Lower leg skin (tissue), 4 donors: ENCODE measurements at regions not wholly inside any gene's neighbourhood (a gene's known extent, or its start where the extent isn't known, plus 50 kb on each side); places are given as distances from the start of the nearest gene placed in this dataset.
A peak's percentile ranks its signal among the peaks of the same experiment; 100 is the strongest.
"Not testable (repeated sequence)": the region's sequence is repeated elsewhere in the genome, so short reads cannot be mapped to it uniquely, and the experiment has no call there.

ENCODE experiments used
- DNase-seq, 2 donors: peaks; one replicate each; pipeline ENCODE4 v3.0.0-alpha.2; 2019; ENCODE audit warnings: low spot score in 2 of 2
- H3K4me3 ChIP-seq: fragments of 200-600 bp; sonication (generic); 2 replicates; pipeline ENCODE4 v1.5.1; 2017; ENCODE audit warnings: mild to moderate bottlenecking, low read depth; ENCODE audit not compliant: poor library complexity, severe bottlenecking
- POLR2A ChIP-seq, 2 donors: fragments of 450-650 bp; IDR thresholded peaks; one replicate each; pipeline ENCODE4 v1.6.1; 2016 to 2017; ENCODE audit warnings: antibody characterized with exemption in 2 of 2, mild to moderate bottlenecking in 1 of 2, moderate library complexity in 1 of 2
- WGBS, 2 donors: methylation state at CpG; one replicate each; pipeline ENCODE4 v1.1.5; 2018; 5-methylcytosine and 5-hydroxymethylcytosine counted together
- intact Hi-C: fragments of 100-400 bp; cut with DNase I; formaldehyde crosslinking; loops from one replicate; pipeline ENCODE4 v1.15.0; 2023; ENCODE audit warnings: low total_unique reads
- TF ChIP-seq, protein P1 (sequence below), 3 donors: fragments of 450-650 bp; IDR thresholded peaks; one replicate each; pipeline ENCODE4 v1.5.1; 2016; ENCODE audit warnings: antibody characterized with exemption in 3 of 3, mild to moderate bottlenecking in 3 of 3, moderate library complexity in 2 of 3

- DNase-seq = no peak
- intact Hi-C loops = no loop called here
- WGBS, 2 donors = 78 to 85% methylated on average over 15 of the region's 15 CpGs
- TF ChIP-seq, protein P1, sequence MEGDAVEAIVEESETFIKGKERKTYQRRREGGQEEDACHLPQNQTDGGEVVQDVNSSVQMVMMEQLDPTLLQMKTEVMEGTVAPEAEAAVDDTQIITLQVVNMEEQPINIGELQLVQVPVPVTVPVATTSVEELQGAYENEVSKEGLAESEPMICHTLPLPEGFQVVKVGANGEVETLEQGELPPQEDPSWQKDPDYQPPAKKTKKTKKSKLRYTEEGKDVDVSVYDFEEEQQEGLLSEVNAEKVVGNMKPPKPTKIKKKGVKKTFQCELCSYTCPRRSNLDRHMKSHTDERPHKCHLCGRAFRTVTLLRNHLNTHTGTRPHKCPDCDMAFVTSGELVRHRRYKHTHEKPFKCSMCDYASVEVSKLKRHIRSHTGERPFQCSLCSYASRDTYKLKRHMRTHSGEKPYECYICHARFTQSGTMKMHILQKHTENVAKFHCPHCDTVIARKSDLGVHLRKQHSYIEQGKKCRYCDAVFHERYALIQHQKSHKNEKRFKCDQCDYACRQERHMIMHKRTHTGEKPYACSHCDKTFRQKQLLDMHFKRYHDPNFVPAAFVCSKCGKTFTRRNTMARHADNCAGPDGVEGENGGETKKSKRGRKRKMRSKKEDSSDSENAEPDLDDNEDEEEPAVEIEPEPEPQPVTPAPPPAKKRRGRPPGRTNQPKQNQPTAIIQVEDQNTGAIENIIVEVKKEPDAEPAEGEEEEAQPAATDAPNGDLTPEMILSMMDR (IDR thresholded peaks at IDR 0.05) = no peak
- TF ChIP-seq POLR2A (IDR thresholded peaks at IDR 0.05) = no peak
- H3K4me3 ChIP-seq = no peak overlapping the region
These were observed 54.7 kb downstream of the PTPRS start for GRCh38 chr19:5285955-5286354.

DNA sequence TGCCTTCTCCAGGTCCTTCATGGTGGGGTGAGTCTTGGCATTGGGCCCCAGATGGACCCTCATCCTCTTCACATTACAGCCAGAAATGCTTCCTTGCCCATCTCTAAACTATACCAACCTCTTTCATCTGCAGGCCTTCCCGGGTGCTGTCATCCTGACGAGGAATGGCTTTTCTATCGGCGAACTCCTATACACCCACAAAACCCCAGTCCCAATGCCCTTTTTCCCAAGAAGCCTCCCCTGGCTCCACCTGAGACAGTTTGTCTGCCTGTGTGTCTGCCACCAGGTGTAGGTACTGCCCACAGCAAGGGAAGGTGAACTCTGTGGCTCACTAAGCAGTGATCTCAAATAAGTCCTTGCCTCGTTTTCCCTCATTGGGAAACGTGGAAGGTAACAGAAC is 55.3 kb downstream of the PTPRS start:
- intact Hi-C loops = no loop called here
- DNase-seq = no peak
- 94 to 98% methylated on average over 6 of the region's 6 CpGs for WGBS, 2 donors
- TF ChIP-seq, protein P1 (IDR thresholded peaks at IDR 0.05) = no peak
- TF ChIP-seq POLR2A (IDR thresholded peaks at IDR 0.05) = no peak
- no peak overlapping the region for H3K4me3 ChIP-seq

- no peak for DNase-seq
- TF ChIP-seq POLR2A (IDR thresholded peaks at IDR 0.05) = no peak
- TF ChIP-seq, protein P1 (IDR thresholded peaks at IDR 0.05) = no peak
- intact Hi-C loops = no loop called here
- 46 to 47% methylated on average over 9 of the region's 9 CpGs for WGBS, 2 donors
- H3K4me3 ChIP-seq = no peak overlapping the region
These were observed 57.7 kb downstream of the PTPRS start for GRCh38 chr19:5282901-5283300.

- intact Hi-C loops = no loop called here
- TF ChIP-seq POLR2A (IDR thresholded peaks at IDR 0.05) = no peak
- TF ChIP-seq, protein P1 (IDR thresholded peaks at IDR 0.05) = no peak
- no peak overlapping the region for H3K4me3 ChIP-seq
- peak; percentile 66 to 91 for DNase-seq
- 51 to 56% methylated on average over 8 of the region's 8 CpGs for WGBS, 2 donors
These were observed 59.0 kb downstream of the PTPRS start for GRCh38 chr19:5281588-5281987.

DNA sequence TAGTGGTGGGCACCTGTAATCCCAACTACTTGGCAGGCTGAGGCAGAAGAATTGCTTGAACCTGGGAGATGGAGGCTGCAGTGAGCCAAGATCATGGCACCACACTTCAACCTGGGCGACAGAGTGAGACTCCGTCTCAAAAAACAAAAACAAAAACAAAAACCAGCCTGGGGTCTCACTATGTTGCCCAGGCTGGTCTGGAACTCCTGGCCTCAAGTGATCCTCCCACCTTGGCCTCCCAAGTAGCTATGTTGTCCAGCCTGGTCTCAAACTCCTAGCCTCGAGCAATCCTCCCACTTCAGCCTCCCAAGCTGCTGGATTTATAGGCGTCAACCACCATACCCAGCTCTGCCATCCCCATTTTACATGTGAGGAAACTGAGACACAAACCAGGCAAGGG is 64.9 kb downstream of the PTPRS start:
- DNase-seq, intact Hi-C loops, H3K4me3 ChIP-seq: not testable (repeated sequence)
- WGBS, 2 donors = 95 to 96% methylated on average over 4 of the region's 4 CpGs

GRCh38 chr19:5273782-5274181 is 66.8 kb downstream of the PTPRS start:
- TF ChIP-seq POLR2A (IDR thresholded peaks at IDR 0.05) = no peak
- TF ChIP-seq, protein P1 (IDR thresholded peaks at IDR 0.05) = no peak
- 71 to 82% methylated on average over 7 of the region's 7 CpGs for WGBS, 2 donors
- no peak for DNase-seq
- intact Hi-C loops = no loop called here
- H3K4me3 ChIP-seq = no peak overlapping the region
